H9 (cell line): ENCODE measurements at regions not wholly inside any gene's neighbourhood (a gene's known extent, or its start where the extent isn't known, plus 50 kb on each side); places are given as distances from the start of the nearest gene placed in this dataset.

Experiments
- DNase-seq: peaks from one replicate; pipeline ENCODE4 v3.0.0-alpha.2; 2017
- H2AFZ ChIP-seq: one replicate; pipeline ENCODE4 v1.6.1; 2013; ENCODE audit warnings: mild to moderate bottlenecking, low read length, control low read depth, moderate library complexity
- H2AK5ac ChIP-seq: 2 replicates; pipeline ENCODE4 v1.6.1; 2013; ENCODE audit warnings: low read length, control low read depth, mixed read lengths; ENCODE audit not compliant: insufficient read length
- H2BK120ac ChIP-seq: one replicate; pipeline ENCODE4 v1.6.1; 2013; ENCODE audit warnings: low read depth, mild to moderate bottlenecking, low read length, control low read depth, inconsistent platforms; ENCODE audit not compliant: poor library complexity, severe bottlenecking
- H2BK12ac ChIP-seq: 2 replicates; pipeline ENCODE4 v1.6.1; 2013; ENCODE audit warnings: low read length, control low read depth, mixed read lengths, low read depth; ENCODE audit not compliant: insufficient read length
- H2BK15ac ChIP-seq: 2 replicates; pipeline ENCODE4 v1.6.1; 2013; ENCODE audit warnings: low read depth, low read length, control low read depth
- H2BK20ac ChIP-seq: one replicate; pipeline ENCODE4 v1.6.1; 2013; ENCODE audit warnings: low read depth, mild to moderate bottlenecking, low read length, control low read depth, inconsistent platforms; ENCODE audit not compliant: poor library complexity, severe bottlenecking
- H2BK5ac ChIP-seq: 2 replicates; pipeline ENCODE4 v1.6.1; 2013; ENCODE audit warnings: low read length, control low read depth, mixed read lengths; ENCODE audit not compliant: insufficient read length
- H3K14ac ChIP-seq: 2 replicates; pipeline ENCODE4 v1.6.1; 2013; ENCODE audit warnings: low read length, control low read depth; ENCODE audit not compliant: insufficient read depth
- H3K18ac ChIP-seq: 2 replicates; pipeline ENCODE4 v1.6.1; 2013; ENCODE audit warnings: low read depth, mild to moderate bottlenecking, mixed read lengths, low read length, control low read depth; ENCODE audit not compliant: insufficient read length
- H3K23ac ChIP-seq: 2 replicates; pipeline ENCODE4 v1.6.1; 2013; ENCODE audit warnings: low read length, control low read depth, mixed read lengths, low read depth; ENCODE audit not compliant: insufficient read length
- H3K23me2 ChIP-seq: 2 replicates; pipeline ENCODE4 v1.6.1; 2013; ENCODE audit warnings: low read depth, mild to moderate bottlenecking, mixed read lengths, low read length, control low read depth; ENCODE audit not compliant: insufficient read length, poor library complexity, severe bottlenecking
- H3K27ac ChIP-seq: 2 replicates; pipeline ENCODE4 v1.5.1; 2013; ENCODE audit warnings: low read length, control low read depth, mixed read lengths, low read depth; ENCODE audit not compliant: insufficient read length
- H3K27me3 ChIP-seq: 2 replicates; pipeline ENCODE4 v1.6.1; 2013; ENCODE audit warnings: low read length, control low read depth, inconsistent platforms; ENCODE audit not compliant: insufficient read depth
- H3K4ac ChIP-seq: 2 replicates; pipeline ENCODE4 v1.6.1; 2013; ENCODE audit warnings: low read depth, mild to moderate bottlenecking, control low read depth, inconsistent platforms, low read length, moderate library complexity
- H3K4me1 ChIP-seq: 2 replicates; pipeline ENCODE4 v1.6.1; 2013; ENCODE audit warnings: low read length, control low read depth, inconsistent platforms; ENCODE audit not compliant: insufficient read depth
- H3K4me2 ChIP-seq: 2 replicates; pipeline ENCODE4 v1.6.1; 2013; ENCODE audit warnings: low read length, control low read depth, mixed read lengths; ENCODE audit not compliant: insufficient read length, insufficient read depth
- H3K56ac ChIP-seq: 2 replicates; pipeline ENCODE4 v1.6.1; 2013; ENCODE audit warnings: low read depth, mild to moderate bottlenecking, mixed read lengths, low read length, control low read depth; ENCODE audit not compliant: insufficient read length
- H3K79me1 ChIP-seq: 2 replicates; pipeline ENCODE4 v1.6.1; 2013; ENCODE audit warnings: low read depth, mild to moderate bottlenecking, moderate library complexity, low read length, control low read depth, inconsistent platforms; ENCODE audit not compliant: insufficient read depth, poor library complexity, severe bottlenecking
- H3K79me2 ChIP-seq: 2 replicates; pipeline ENCODE4 v1.6.1; 2013; ENCODE audit warnings: low read length, control low read depth, inconsistent platforms; ENCODE audit not compliant: insufficient read depth
- H3K9ac ChIP-seq: 2 replicates; pipeline ENCODE4 v1.6.1; 2013; ENCODE audit warnings: low read length, control low read depth, mixed read lengths; ENCODE audit not compliant: insufficient read length; ENCODE audit errors: extremely low read depth
- H3K9me3 ChIP-seq: one replicate; pipeline ENCODE4 v1.6.1; 2013; ENCODE audit warnings: low read depth, low read length, inconsistent platforms; ENCODE audit not compliant: control insufficient read depth
- H3T11ph ChIP-seq: one replicate; pipeline ENCODE4 v1.6.1; 2013; ENCODE audit warnings: mild to moderate bottlenecking, low read length, control low read depth, inconsistent platforms
- H4K20me1 ChIP-seq: one replicate; pipeline ENCODE4 v1.6.1; 2013; ENCODE audit not compliant: control insufficient read depth, insufficient read length, insufficient read depth
- H4K5ac ChIP-seq: 2 replicates; pipeline ENCODE4 v1.6.1; 2013; ENCODE audit warnings: low read depth, mild to moderate bottlenecking, mixed read lengths, low read length, control low read depth; ENCODE audit not compliant: insufficient read length
- H4K8ac ChIP-seq: replicated peaks from 2 replicates; pipeline ENCODE4 v1.6.1; 2013; ENCODE audit warnings: low read length, control low read depth, mixed read lengths, low read depth; ENCODE audit not compliant: insufficient read length
- H4K91ac ChIP-seq: 2 replicates; pipeline ENCODE4 v1.6.1; 2013; ENCODE audit warnings: low read depth, mild to moderate bottlenecking, moderate library complexity, mixed read lengths, low read length, control low read depth; ENCODE audit not compliant: insufficient read length
- H3K27ac Mint-ChIP-seq, 3 experiments: 2 replicates in 2 of 3; 3 replicates in 1 of 3; pipeline ENCODE4 v1.8.0; 2020 to 2021; ENCODE audit warnings: mixed read lengths in 3 of 3, mild to moderate bottlenecking in 1 of 3, moderate library complexity in 1 of 3
- H3K27me3 Mint-ChIP-seq: 2 replicates; pipeline ENCODE4 v1.8.0; 2021; ENCODE audit warnings: low read depth, mild to moderate bottlenecking, moderate library complexity, mixed read lengths
- H3K36me3 Mint-ChIP-seq, 3 experiments: 2 replicates in 2 of 3; 3 replicates in 1 of 3; pipeline ENCODE4 v1.8.0; 2020 to 2021; ENCODE audit warnings: low read depth in 3 of 3, mixed read lengths in 3 of 3; ENCODE audit not compliant: insufficient read depth in 1 of 3
- H3K4me1 Mint-ChIP-seq, 2 experiments: 2 replicates each; pipeline ENCODE4 v1.8.0; 2020; ENCODE audit warnings: mixed read lengths in 2 of 2
- H3K4me3 Mint-ChIP-seq, 2 experiments: 2 replicates in 1 of 2; 3 replicates in 1 of 2; pipeline ENCODE4 v1.8.0; 2020 to 2021; ENCODE audit warnings: mild to moderate bottlenecking in 2 of 2, mixed read lengths in 2 of 2, moderate library complexity in 1 of 2
- H3K9me3 Mint-ChIP-seq, 2 experiments: 2 replicates in 1 of 2; 3 replicates in 1 of 2; pipeline ENCODE4 v1.8.0; 2020; ENCODE audit warnings: mild to moderate bottlenecking in 2 of 2, mixed read lengths in 2 of 2, moderate library complexity in 1 of 2
- CTCF ChIP-seq: fragments of 200-600 bp; sonication (generic); conservative IDR thresholded peaks from 3 replicates; pipeline ENCODE4 v1.8.0; 2021; ENCODE audit warnings: antibody characterized with exemption, mild to moderate bottlenecking

- Mint-ChIP-seq H3K36me3 (peaks cover 14 to 51% (median 17%) of the 10 kb centered on the region in 3 experiments), H3K9me3 (peaks cover 40% of the 10 kb centered on the region in 2 experiments), H3K4me3 (no peak overlapping the region), H3K27ac (no peak overlapping the region), H3K4me1 (no peaks in the 10 kb centered on the region), H3K27me3 (peaks cover 8% of the 10 kb centered on the region)
- Histone ChIP-seq H2BK12ac (no peak overlapping the region), H2BK120ac (no peak overlapping the region), H4K91ac (no peak overlapping the region), H3K79me1 (no peaks in the 10 kb centered on the region), H3K4me1 (no peaks in the 10 kb centered on the region), H3K56ac (no peak overlapping the region), H2AFZ (no peak overlapping the region), H2AK5ac (no peak overlapping the region), H3K27ac (no peak overlapping the region), H3K9me3 (no peaks in the 10 kb centered on the region), H3K79me2 (no peaks in the 10 kb centered on the region), H3K18ac (no peak overlapping the region), H3T11ph (no peak overlapping the region), H2BK20ac (no peak overlapping the region), H3K23ac (no peak overlapping the region), H4K20me1 (no peaks in the 10 kb centered on the region), H3K23me2 (no peaks in the 10 kb centered on the region), H3K27me3 (no peaks in the 10 kb centered on the region), H2BK5ac (no peak overlapping the region), H3K14ac (no peak overlapping the region), H3K4me2 (no peak overlapping the region), H4K5ac (no peak overlapping the region), H2BK15ac (no peak overlapping the region), H3K9ac (no peak overlapping the region), H4K8ac (no peak overlapping the region), H3K4ac (no peak overlapping the region)
- no peak for DNase-seq
- no peak for TF ChIP-seq CTCF
These were observed 60.5 kb upstream of the LRIG1 start for GRCh38 chr3:66561367-66561766.
